KMS-11 (cell line): ENCODE measurements at regions not wholly inside any gene's neighbourhood (a gene's known extent, or its start where the extent isn't known, plus 50 kb on each side); places are given as distances from the start of the nearest gene placed in this dataset.

Experiments
- H2AFZ ChIP-seq: fragments of 200-600 bp; sonication (generic); 2 replicates; pipeline ENCODE4 v1.6.1; 2016; ENCODE audit warnings: antibody characterized with exemption, mixed run types, low read depth
- H3K27ac ChIP-seq: fragments of 200-600 bp; sonication (generic); 2 replicates; pipeline ENCODE4 v1.6.1; 2016; ENCODE audit warnings: mild to moderate bottlenecking, mixed run types
- H3K27me3 ChIP-seq: fragments of 200-600 bp; sonication (generic); 2 replicates; pipeline ENCODE4 v1.6.1; 2017; ENCODE audit warnings: mild to moderate bottlenecking, low read depth, mixed run types, moderate library complexity; ENCODE audit not compliant: insufficient read depth
- H3K36me3 ChIP-seq: fragments of 200-600 bp; sonication (generic); 2 replicates; pipeline ENCODE4 v1.6.1; 2017; ENCODE audit warnings: mild to moderate bottlenecking, mixed run types; ENCODE audit not compliant: insufficient read depth
- H3K4me1 ChIP-seq: fragments of 200-600 bp; sonication (generic); 2 replicates; pipeline ENCODE4 v1.6.1; 2016; ENCODE audit warnings: mild to moderate bottlenecking, low read depth, mixed run types; ENCODE audit not compliant: poor library complexity, severe bottlenecking
- H3K4me2 ChIP-seq: fragments of 200-600 bp; sonication (generic); 2 replicates; pipeline ENCODE4 v1.7.0; 2016; ENCODE audit warnings: mild to moderate bottlenecking, mixed run types
- H3K4me3 ChIP-seq: fragments of 200-600 bp; sonication (generic); IDR thresholded peaks from 2 replicates; pipeline ENCODE4 v1.6.1; 2017; ENCODE audit warnings: low read depth, low read length, mixed read lengths; ENCODE audit not compliant: insufficient read depth
- H3K79me2 ChIP-seq: fragments of 200-600 bp; sonication (generic); 2 replicates; pipeline ENCODE4 v1.6.1; 2016; ENCODE audit warnings: low read depth, mixed run types; ENCODE audit not compliant: insufficient read depth
- H3K9ac ChIP-seq: fragments of 200-600 bp; sonication (generic); 2 replicates; pipeline ENCODE4 v1.6.1; 2016; ENCODE audit warnings: mild to moderate bottlenecking, mixed run types
- H4K20me1 ChIP-seq: fragments of 200-600 bp; sonication (generic); 2 replicates; pipeline ENCODE4 v1.6.1; 2016; ENCODE audit warnings: mild to moderate bottlenecking, mixed run types; ENCODE audit not compliant: insufficient read depth
- CTCF ChIP-seq: fragments of 200-600 bp; sonication (generic); conservative IDR thresholded peaks from 2 replicates; pipeline ENCODE4 v1.6.1; 2017; ENCODE audit warnings: low read depth, mild to moderate bottlenecking, antibody characterized with exemption, low read length, moderate library complexity, mixed read lengths

GRCh38 chr11:44409558-44410236, 99.8 kb upstream of the ALX4 start:
- Histone ChIP-seq H3K9ac (no peak overlapping the region), H3K36me3 (no peaks in the 10 kb centered on the region), H3K79me2 (no peaks in the 10 kb centered on the region), H3K4me3 (no peak overlapping the region), H3K27me3 (no peaks in the 10 kb centered on the region), H3K27ac (no peak overlapping the region), H4K20me1 (no peaks in the 10 kb centered on the region), H3K4me1 (no peaks in the 10 kb centered on the region), H2AFZ (no peak overlapping the region), H3K4me2 (no peak overlapping the region)
- no peak for TF ChIP-seq CTCF

DNA sequence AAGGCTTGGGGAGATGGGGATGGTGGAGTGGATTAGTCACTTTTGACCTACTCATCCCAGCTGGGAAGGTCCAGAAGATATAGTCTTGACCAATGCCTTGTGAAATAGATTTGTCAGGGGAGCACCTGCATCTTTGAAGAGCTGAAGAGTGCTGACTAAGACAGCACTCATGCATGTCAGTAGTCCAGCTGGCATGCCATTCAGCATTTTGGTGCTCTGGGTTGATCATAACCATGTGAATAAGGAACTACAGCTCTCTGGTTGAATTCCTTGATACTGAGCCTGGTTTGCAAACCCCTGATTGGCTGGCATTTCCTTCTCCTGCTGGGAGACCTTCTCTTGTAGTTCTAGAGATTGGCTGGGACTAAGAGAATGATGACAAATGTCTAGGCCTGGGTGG, 106.8 kb upstream of the ALX4 start:
- Histone ChIP-seq H3K27me3 (no peaks in the 10 kb centered on the region), H3K9ac (no peak overlapping the region), H3K79me2 (no peaks in the 10 kb centered on the region), H3K4me1 (no peaks in the 10 kb centered on the region), H3K36me3 (no peaks in the 10 kb centered on the region), H3K4me2 (no peak overlapping the region), H4K20me1 (no peaks in the 10 kb centered on the region), H3K27ac (no peak overlapping the region), H2AFZ (no peak overlapping the region), H3K4me3 (no peak overlapping the region)
- no peak for TF ChIP-seq CTCF

DNA sequence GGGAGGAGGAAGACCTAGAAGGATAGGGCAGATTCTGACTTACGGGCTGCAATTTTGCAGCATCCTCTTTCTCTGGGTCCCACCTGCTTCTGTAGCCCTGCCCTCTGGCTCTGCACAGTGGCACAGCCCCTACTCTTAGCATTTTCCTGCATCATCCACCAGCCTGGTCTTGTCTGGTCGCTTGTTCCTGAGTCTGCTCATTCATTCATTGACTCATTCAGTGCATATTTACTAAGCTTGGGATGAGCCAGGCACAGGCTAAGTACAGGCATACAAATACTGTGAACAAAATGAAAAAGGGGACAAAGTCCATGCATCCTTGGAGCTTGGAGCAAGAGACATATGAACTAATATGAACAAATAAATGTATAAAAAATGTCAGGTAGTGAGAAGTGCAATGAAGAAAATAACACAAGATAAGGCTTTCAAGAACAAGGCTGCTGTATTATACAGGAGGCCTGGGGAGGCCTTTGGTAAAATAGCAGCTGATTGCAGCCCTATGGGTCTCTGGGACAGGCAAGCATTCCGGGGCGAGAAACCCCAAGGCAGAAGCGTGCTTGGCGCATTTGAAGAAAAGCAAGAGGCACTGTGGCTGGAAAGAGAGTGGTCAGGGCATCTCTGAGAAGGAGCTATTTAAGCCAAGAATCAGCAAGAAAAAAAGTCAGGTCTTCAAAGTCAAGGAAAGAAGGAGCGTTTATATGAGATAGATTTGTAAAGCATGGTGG, 108.0 kb upstream of the ALX4 start:
- Histone ChIP-seq H2AFZ (no peak overlapping the region), H3K79me2 (no peaks in the 10 kb centered on the region), H3K27me3 (no peaks in the 10 kb centered on the region), H3K4me1 (no peaks in the 10 kb centered on the region), H3K9ac (no peak overlapping the region), H4K20me1 (no peaks in the 10 kb centered on the region), H3K4me2 (no peak overlapping the region), H3K4me3 (no peak overlapping the region), H3K36me3 (no peaks in the 10 kb centered on the region), H3K27ac (no peak overlapping the region)
- TF ChIP-seq CTCF, result no peak

DNA sequence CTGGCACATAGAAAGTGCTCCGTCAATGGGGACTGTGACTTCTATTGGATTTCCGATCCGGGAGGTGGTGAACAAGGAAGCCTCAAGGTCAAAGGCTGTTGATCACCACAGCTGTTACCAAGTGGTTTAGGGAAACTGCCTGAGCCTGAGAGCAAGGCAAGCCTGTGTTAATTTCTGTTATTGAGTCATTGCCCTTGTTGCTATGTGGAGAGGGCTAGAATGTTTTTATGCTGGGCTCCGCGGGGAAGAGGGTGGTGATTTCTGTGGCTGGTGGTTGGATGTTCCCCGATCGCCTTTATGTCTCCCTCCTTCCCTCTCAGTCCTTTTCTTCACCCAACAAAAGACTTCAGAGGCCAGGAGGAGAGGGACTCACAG, 108.5 kb upstream of the ALX4 start:
- Histone ChIP-seq H3K36me3 (no peaks in the 10 kb centered on the region), H3K4me1 (no peaks in the 10 kb centered on the region), H3K79me2 (no peaks in the 10 kb centered on the region), H3K4me2 (no peak overlapping the region), H3K4me3 (no peak overlapping the region), H3K27ac (no peak overlapping the region), H4K20me1 (no peaks in the 10 kb centered on the region), H2AFZ (no peak overlapping the region), H3K9ac (no peak overlapping the region), H3K27me3 (no peaks in the 10 kb centered on the region)
- no peak for TF ChIP-seq CTCF
